ENCODE measurements at regions not wholly inside any gene's neighbourhood (a gene's known extent, or its start where the extent isn't known, plus 50 kb on each side); places are given as distances from the start of the nearest gene placed in this dataset.

DNA sequence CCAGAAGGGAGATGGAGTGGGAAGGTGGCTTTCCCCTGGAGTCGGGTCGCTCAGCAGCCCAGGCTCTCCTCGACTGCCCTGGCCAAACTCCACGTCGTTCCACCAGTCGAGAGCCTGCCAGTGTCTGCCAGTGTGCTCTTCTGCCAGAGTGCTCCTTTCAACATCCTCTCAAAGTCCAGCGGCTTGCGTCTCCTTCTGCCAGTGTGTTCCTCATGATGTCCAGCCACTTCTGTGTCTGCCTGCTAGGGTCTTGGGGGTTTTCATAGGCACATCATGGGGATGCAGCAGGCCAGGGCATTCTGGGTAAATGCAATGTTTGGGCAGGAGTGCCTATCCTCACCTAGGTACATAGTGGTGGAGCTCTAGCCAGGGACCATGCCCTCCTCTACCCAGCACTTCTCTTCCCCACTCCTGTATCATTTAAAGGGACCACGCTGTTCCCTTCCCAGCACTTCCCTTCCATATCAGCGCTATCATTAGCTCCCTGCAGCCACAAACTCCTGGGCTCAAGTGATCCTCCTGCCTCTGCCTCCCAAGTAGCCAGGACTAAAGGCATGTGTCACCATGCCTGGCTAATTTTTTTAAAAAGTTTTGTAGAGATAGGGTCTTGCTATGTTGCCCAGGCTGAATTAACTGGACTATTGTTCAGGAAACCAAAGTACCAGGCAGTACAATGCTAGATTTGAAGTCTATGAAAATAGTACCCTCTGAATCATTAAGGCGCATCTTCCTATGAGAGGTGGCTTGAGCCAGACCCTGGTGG is 62.9 kb upstream of the CLDN5 start:
- TF ChIP-seq GATA3 (IDR thresholded peaks at IDR 0.05; ENCODE audit: low read depth, low read length): no peak
- TF ChIP-seq GATA2 (IDR thresholded peaks at IDR 0.05; ENCODE audit: low read depth, low read length): no peak

All from SH-SY5Y (cell line).